GM19397 (cell line): ENCODE measurements at regions not wholly inside any gene's neighbourhood (a gene's known extent, or its start where the extent isn't known, plus 50 kb on each side); places are given as distances from the start of the nearest gene placed in this dataset.
"Not testable (repeated sequence)": the region's sequence is repeated elsewhere in the genome, so short reads cannot be mapped to it uniquely, and the experiment has no call there.

Experiments used
- ATAC-seq: cut with Tn5 transposase; IDR thresholded peaks from one replicate; pipeline ENCODE4 v1.9.1; 2021; ENCODE audit warnings: mild to moderate bottlenecking, moderate library complexity; ENCODE audit not compliant: unreplicated experiment

DNA sequence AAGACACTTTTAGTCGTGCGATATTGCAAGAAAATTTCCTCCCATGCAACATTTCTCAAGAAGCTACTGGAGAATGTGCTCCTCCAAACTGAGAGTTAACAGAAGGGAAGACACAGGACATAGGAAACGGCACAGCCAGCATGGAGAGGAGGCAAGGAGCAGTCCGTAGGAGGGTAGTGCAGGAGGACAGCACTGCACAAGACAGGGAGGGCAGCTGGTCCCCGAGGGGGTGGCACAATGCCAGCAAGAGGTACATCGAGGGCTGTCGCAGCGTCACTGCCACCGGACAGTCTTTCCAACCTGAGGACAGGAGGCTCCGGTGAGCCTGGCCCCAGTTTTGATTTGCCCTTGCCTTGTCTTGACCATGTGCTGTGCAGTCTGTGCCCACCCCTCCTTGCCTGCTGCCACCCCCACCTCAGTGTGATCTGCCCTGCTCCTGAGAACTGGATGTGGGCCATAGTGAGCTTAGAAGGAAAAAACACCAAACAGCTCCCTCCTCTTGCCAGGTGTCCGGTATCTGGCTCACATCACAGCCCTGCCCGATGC is 81.6 kb upstream of the LAPTM4A start:
- ATAC-seq: no peak

DNA sequence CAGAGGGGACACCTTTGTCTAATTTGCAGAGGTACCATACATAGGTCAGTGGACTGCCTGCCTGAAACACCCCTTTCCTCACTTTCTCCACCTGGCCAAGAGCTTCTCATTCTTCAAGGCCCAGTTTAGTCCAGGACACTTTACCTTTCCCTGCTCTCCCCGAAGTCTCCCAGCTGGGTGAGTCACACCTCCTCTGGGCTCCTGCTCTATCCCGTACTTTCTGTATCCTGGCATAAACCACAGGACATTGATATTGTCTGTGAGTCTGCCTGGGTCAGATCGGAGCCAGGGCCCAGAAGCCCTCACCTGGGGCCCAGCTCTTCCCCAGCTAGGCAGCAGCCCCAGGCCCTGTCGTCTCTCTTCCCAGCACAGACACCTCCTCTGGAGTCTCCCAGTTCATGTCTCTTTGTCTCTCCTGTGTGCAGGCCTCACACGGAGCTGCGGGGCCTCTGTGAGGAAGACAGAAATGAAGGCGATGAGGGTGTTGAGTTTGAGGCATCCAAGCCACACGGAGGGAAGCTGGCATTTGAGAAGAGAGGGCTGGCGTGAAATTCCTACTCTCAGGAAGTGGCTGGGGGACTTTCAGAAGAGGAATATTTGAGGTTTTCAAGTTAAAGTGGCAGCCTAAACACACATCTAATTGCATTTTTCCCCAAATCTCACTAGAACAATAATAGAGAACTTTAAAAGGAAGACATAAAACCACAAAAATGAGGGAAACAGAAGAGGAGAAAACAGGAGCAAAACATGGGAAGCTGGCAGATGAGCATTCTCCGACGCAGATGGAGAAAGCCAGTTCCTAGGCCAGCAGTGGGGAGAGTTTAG is 79.6 kb upstream of the LAPTM4A start:
- ATAC-seq: no peak

DNA sequence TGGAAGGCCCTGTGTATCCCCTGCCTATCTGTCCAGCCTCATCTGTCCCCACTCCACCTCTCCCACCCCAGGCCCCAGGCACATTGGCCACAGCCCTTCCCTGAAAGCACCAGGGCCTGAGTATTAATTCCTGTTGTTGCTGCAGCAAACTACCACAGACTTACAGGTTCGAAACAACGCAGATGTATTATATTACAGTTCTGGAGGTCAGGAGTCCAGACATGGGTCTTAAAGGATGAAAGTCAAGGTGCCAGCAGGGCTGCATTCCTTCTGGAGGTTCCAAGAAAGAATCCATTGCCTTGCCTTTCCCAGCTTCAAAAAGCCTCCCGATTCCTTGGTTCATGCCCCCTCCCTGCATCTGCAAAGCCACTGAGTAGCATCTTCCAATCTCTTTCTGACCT is 78.7 kb upstream of the LAPTM4A start:
- ATAC-seq: no peak

DNA sequence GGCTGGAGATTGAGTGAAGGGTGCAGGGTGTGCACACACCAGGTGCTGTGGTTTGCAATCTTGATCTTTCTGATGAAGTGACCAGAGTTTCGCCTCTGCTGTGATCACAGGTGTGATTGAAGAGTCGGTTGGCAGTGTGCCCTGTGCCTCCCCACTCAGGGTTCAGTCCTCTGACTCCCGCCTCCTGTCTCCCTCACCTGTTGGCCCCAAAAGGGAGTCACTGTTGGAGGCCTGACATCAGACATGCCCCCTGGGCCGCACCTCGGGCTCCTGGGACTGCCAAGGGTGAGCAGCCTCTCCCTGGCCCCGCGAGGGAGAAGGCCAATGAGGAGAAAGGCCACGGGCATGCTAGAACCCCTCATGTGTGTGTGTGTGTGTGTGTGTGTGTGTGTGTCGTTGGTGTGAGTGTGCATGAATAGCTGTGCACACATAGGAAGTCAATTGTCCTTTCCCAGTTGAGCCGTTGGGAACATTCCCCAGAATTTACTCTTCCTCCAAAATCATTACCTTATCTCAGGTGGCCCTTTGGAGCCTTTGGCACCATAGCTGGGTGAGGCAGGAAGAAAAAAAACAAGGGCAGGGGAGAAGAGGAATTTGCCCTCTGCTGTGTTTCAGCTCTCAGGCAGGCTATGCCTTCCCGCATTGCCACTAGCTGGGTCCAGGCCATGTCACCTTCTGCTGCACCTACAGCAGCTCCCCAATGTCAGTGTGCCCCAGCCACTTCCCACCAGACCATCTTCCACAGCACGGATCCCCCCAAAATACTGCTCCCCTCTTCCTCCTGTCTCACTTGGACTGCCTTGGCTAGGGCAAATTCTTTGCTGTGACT is 78.1 kb upstream of the LAPTM4A start:
- ATAC-seq: no peak

DNA sequence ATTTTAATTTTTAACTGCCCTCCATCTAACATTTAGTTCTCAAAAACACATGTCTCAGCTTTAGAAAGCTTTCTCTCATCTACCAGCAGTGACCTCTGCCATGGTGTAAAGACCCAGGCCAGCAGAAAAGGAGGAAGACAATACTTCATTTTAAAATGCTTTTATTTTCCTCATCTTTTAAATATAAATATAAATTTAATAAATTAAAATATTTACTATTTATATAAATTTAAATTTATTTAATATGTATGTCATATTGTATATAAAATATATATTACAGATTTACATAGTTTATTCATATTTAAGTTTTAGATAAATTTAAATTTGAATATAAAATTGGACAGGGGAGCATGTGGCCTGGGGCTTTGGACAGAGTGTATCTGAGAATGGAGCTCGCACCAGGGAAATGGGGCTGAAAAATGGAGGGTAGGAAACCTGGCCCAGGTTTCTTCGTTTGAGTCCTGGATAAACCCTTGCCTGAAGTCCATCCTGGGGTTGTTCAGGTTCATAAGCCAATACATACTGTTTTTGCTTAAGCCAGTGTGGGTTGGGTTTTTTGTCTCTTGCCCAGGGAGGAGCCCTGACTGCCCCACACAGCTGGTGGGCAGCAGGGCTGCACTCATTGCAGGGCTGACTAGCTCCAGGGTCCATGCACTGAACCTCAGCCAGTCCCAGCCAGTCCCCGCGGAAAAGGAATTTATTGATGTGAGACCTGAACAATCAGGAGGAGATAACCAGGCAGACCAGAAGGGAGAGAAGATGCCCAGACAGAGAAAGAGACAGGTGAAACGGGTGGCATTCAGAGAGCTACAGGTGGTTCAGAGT is 77.3 kb upstream of the LAPTM4A start:
- ATAC-seq: no peak

DNA sequence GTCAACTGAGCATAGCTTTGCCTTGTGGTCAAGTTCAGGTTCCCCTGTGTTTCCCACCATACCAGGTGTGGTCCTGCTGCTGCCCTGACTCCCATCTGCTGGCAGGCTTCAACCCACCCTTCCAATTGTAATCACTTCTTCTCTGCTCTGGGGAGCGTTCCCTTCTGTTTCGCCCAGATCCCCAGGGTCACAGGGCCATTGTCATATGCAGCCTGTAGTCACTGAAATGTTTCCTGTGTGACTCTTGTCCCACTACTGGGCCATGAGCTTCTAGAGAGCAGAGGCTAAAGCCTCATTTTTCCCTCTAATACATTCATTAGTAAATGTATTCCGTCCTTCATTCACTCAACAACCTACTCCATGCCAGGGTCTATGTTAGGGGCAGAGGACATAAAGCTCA is 75.0 kb upstream of the LAPTM4A start:
- no peak for ATAC-seq

DNA sequence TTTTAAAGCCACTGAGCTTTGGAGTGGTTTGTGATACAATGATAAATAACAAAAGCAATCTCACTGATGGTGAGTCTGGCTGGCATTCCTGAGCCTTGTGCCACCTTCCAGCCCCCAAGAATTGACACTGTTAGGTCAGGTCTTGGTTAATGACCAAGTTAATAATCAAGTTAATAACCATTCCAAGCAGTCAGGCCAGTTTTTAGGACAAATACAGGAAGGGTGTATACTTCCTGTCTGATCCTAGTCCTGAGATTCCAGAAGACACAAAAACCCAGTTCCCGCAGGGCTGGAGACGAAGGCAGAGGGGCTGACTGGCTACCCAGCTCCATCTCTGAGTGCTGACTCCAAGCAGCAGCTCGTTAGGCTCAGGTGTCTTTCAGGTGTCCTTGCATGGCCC is 74.6 kb upstream of the LAPTM4A start:
- no peak for ATAC-seq

DNA sequence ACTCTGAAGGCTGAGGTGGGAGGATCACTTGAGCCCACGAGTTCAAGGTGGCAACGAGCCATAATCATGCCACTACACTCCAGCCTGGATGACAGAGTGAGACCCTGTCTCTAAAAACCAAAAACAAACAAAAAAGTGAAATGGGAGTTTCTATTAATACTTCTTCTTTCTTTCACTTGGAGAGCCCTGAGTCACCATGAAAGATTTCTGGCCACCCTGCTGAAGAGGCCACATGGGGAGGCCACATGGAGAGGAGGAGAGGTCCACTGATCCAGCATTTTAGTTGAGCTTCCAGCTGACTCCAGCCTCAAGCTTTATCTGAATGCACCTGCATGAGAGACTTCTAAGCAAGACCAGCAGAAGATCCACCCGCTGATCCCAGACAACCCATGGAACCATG is 74.2 kb upstream of the LAPTM4A start:
- ATAC-seq: no peak

DNA sequence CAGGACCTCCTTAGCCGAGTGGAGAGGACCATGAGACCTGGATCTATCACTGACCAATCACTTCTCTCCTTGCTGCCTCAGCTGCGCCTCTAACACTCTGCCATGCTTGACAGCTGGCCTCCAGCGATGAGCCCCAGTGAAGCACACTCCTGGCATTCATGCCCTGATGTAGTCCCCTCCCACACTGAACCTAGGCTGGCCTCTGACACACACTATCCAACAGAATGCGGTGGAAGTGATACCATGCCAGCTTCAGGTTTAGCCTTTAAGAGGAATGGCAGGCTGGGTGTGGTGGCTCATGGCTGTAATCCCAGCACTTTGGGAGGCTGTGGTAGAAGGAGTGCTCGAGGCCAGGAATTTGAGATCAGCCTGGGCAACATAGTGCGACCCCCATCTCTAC is 73.7 kb upstream of the LAPTM4A start:
- no peak for ATAC-seq

DNA sequence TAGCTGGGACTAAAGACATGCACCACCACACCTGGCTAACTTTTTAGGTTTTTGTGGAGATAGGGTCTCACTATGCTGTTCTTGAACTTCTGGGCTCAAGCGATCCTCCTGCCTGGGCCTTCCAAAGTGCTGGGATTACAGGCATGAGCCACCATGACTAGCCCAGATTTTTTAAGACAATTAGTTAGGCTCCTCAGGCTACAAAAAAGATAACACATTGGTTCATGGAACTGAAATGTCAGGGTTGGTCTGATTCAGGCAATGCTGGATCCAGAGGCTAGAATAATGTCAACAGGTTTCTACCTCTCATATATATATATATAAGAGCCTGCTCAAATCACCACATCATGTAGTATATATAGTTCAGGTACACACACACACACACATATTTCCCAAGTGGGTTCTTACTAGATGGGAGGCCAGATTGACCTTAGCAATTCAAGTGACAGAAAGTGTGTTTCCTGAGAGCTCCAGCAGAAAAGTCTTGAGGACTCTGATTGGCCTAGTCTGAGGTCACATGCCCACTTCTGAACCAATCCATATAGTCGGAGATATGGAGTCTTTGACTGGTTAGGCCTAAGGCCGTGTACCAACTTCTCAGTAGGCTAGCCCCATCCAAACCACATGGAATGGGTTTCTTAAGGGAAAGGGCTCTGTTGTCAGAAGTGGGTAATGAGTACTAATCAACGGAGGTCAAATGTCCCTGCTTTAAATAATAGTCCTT is 72.6 kb upstream of the LAPTM4A start:
- no peak for ATAC-seq

DNA sequence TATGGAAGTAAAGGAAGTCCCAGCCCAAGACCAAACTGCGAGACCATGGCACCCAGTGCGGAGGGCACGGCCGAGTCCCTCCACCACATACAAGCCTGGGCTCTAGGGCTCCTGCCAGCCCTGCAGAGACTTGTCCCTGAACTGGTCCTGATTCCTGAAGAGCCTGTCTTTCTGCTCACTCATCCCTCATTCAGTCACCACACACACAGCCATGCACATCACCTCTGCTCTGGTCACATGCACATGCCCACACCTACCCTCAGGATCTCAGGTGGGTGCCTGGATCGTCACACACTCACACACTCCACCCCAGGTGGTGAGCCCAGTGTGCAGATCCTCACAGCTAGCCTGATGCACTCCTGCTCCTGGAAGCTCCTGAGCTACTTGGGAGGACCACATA is 71.4 kb upstream of the LAPTM4A start:
- no peak for ATAC-seq

DNA sequence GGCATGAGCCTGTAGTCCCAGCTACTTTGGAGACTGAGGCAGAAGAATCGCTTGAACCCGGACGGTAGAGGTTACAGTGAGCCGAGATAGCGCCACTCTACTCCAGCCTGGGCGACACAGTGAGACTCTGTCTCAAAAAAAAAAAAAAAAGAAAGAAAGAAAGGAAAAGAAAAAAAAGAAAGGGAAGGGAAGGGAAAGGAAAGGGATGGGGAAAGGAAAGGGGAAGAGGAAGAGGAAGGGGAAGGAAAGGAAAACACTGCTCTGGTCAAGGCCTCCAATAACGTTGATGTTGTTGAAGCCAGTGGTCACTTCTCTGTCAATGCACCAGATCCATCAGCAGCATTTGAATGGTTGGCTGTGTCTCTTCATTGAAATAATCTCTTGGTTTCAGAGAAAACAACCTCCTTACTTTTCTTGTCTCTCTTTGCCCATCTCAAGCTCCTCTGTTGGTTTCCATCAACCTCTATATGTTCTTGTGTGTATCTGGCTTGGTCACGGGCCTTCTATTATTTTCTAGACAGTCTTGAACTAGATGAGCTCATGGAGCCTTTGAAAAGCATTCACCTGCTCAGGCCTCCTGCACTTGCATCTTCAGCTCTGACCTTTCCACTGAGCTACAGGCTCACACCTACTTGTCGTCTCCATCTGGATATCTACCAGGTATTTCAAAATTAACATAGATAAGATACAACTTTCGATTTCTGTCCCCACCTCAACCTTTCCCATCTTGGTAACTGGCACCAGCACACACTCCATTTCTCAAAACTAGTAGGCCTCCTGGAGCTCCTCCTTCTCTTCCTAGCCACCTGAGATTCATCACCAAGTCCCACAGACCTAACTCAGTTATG is 69.4 kb upstream of the LAPTM4A start:
- no peak for ATAC-seq

DNA sequence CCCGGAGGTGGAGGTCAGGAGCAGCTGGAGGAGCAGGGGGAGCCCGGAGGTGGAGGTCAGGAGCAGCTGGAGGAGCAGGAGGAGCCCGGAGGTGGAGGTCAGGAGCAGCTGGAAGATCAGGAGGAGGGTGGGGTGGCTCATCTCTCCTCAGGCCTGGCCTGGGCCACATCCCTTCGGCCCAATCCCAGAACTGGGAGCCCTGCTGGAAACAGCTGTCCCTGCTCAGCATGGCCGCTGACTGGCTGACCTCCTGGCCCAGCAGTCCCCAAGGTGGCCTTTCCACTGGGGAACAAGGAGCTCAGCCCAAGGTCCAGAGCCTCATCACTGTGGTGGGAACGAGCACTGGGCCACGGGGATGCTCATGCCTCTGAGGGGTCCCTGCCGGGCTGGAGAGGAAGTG is 66.6 kb upstream of the LAPTM4A start:
- ATAC-seq: no peak

DNA sequence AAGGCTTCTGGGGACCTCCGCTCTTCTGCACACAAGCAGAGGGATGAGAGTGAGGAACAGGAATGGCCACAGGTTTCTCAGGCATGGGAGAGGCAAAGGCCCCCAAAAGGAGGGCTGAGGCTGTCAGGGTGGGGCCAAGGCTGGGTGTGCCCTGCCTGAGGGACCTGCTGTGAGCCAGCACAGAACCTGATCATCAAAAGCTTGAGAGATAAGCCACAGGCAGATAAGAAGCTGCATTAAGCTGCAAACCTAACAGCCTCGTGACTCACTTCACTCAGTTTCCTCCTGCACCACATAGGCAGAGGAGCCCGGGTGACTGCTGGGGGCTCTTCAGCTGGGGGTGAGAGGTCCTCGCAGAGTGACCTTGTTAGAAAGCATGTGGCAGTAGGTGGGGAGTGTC is 64.5 kb upstream of the LAPTM4A start:
- no peak for ATAC-seq

DNA sequence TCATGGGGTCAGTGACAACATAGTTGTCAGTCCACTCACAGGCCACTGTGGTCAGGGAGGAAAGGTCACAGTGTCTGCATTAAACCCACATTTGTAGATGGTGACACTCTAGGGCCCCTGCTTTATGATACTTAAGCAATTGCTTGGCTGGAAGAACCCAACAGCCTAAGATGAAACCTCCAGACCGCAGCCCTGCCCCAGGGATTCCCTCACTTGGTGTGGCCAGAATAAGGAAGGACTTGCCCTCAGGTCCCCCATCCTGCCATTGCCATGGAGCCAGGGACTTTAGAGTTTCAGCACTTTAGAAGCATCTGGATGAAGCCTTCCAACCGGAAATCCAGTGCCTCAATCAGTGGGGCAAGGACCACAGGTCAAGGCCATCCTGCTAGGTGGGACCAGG is 63.9 kb upstream of the LAPTM4A start:
- ATAC-seq: no peak

DNA sequence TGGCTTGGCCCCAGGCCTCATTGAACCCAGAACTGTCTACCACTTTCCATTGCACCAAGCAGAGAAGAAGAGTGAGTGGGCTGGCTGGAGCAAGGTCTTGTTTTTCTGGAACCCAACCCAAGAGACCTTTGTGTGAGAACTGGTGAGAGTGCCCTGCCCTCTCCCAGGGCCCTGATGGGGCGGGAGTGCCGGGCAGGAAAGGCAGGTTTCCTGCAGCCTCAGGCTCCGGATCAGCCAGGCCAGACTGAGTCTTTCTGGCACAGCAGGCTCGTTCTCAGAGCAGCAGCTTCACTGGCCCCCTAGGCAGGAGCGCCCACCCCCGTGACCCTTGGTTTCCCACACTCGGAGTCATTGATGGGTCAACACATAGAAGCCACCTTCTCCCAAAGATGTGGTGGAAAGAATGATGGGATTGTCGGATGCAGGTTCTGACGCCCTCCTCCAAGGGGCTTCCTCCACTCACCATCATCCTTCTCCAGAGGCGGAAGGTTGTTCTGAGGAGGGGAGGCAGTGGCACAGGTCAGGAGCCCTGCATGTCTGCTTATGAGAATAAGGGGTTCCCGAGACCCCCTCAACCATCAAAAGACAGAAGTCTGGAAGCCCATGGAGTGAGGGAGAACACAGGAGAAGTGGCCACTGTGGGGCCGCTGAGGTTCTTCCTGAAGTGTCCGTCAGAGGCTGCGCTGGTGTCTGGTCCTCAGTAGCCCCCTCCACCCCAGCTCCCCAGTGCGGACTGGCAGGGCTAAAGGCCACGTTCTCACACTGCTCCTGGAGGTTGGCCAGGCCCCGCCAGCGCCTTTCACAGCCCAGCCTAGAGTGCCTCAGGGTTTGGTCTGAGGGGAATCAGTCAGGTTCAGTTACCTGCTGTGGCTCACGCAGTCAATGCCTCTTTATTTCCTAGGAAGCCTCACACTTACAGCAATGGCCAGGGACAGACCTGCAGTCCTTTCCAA is 62.8 kb upstream of the LAPTM4A start:
- no peak for ATAC-seq

DNA sequence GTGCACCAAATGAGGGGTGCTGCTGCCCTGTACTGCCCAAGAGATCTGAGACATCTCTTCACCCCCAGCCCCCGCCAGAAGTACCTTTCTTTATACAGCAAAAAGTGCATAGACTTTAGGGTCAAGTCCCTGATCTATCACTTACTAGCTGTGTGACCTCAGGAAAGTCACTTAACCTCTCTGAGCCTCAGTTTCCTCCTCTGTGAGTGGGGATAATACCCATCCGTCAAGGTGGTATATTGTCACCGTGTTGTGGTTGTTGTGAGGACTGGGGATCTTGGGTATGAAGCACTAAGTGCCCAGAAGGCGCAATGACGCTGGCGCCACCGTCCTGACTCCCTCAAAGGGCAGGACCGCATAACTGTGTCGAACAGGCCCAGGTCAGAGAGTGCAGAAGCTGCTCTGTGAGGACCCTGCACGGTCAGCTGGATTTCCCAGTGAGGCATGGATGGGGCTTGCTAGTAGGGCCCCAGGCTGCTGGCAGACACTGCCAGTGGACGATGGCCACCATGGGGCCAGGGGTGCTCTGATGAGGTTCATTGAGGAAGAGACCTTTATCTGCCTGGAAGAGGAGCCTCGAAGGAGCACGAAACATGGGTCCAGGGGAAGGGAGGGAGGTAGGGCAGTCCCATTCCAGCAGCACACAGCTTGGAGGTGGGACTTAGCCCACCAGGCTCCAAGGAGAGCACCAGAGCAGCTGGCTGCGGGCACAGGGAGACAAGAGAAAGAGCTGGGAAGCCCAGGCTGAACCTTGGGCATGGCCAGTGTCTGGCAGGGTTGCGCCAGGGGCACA is 61.8 kb upstream of the LAPTM4A start:
- no peak for ATAC-seq

DNA sequence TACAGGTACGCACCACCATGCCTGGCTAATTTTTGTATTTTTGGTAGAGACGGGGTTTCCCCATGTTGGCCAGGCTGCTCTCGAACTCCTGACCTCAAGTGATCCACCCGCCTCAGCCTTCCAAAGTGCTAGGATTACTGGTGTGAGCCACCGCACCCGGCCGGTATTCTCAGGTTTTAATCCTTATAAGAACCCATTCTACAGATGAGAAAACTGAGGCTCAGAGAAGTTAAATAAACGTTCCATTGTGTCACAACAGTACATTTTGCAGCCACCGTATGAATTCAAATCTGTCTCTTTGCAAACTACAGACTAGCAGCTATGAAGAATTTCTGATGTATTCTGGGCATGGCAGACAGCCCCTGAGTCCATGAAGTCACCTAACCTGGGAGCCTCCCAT is 60.9 kb upstream of the LAPTM4A start:
- not testable (repeated sequence) for ATAC-seq
